GM18870 (cell line): ENCODE measurements at regions not wholly inside any gene's neighbourhood (a gene's known extent, or its start where the extent isn't known, plus 50 kb on each side); places are given as distances from the start of the nearest gene placed in this dataset.
"Not testable (repeated sequence)": the region's sequence is repeated elsewhere in the genome, so short reads cannot be mapped to it uniquely, and the experiment has no call there.

Experiments
- ATAC-seq: cut with Tn5 transposase; IDR thresholded peaks from one replicate; pipeline ENCODE4 v1.9.1; 2021; ENCODE audit warnings: moderate library complexity; ENCODE audit not compliant: unreplicated experiment

DNA sequence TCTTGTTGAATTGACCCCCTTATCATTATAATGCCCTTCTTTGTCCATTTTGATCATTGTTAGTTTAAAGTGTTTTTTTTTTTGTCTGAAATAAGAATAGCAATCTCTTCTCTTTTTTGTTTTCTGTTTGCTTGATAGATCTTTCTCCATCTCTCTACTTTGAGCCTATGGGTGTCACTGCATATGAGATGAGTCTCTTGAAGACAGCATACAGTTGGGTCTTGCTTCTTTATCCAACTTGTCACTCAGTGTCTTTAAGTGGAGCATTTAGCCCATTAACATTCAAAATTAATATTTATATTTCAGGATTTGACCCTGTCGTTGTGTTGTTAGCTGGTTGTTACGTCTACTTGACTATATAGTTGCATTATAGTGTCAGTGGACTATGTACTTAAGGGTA, 135.4 kb downstream of the HMHB1 start:
- no peak for ATAC-seq

DNA sequence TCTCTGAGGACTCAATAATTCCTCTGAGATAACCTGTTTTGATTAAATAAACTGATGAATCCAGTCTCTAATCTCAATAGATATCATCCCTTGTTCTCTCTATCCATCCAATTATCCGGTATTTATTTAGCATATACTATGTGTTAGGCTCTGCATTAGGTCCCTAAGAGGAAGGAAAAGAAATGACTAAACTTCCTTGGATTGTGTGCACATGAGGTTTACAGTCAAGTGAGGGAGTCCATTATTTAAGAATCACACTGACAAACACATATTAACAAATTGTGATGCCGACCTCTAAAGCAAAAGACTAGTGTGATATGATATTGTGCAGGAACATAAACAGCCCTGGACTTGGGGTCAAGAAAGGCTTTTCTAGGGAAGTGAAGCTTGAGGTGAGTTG, 140.8 kb downstream of the HMHB1 start:
- ATAC-seq, result no peak

DNA sequence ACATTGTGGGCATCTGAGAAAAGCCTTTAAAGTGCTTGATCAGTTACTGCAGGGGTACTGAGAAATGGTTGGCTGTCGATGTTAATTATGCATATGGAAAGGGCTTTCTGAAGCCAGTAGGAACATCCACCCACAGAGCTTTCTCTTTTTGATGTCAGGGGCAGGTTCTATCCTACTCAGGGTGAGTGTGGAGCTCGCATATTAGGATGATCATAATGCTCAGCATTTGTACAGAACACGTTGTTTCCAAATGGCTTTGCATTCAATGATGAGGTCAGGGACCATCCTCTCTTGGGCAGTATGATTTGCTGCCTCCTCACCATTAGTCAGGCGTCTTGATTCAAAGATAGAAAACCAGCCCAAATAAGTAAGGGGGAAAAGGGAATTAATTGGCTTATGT, 141.9 kb downstream of the HMHB1 start:
- no peak for ATAC-seq

DNA sequence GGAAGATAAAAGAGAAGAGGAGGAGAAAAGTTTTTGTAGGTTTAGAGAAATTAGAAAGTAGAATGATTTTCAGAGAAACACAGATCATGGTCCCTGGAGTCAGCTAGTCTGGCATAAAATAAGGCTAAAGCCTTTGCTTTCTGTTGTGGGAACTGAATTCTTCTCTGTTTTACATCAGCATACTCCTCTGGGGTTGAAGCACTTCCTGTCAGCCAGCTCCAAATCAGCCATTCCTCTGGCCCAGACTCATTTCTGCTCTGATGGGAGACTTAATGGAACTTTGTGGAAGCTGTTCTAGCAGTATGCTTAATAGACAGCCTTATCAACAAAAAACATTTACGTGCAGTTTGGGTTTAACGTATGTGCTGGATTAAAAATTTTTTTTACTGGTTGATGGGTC, 143.2 kb downstream of the HMHB1 start:
- ATAC-seq, result no peak

DNA sequence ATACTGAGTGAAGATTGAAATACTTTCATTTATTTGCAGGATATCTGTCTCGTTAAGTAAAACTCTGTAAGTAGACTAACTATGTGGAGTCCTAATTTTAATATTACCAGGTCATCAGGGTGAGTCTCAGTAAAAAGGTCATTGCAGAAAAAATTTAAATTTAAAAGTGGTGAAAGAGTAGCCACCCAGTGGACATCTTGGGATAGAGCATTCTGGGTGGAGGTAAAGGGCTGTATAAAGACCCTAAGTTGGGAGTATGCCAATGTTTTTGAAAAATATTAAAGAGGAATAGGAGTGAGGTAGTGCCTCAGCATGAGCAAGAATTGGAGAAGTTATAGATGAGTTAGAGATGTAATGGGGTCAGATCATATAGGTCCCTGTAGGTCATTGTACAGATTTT, 145.5 kb downstream of the HMHB1 start:
- ATAC-seq, result no peak

DNA sequence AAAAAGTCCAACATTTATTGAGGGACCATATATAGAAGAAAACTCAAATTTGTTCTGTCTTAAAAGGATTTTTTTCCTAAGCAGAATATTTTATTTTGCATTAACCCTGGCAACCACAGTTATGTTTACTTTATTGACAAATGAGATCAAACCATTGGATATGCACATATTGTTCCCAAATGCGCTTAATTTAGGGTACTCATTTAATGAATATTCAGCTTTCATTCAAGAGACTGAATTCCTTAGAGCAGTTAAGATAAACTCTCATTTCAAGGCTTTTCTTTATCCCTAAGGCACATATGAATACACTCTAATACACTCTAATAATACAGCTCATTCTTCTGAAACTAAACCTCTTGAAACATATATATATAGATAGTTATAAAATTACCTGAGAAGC, 150.2 kb downstream of the HMHB1 start:
- ATAC-seq, result no peak

DNA sequence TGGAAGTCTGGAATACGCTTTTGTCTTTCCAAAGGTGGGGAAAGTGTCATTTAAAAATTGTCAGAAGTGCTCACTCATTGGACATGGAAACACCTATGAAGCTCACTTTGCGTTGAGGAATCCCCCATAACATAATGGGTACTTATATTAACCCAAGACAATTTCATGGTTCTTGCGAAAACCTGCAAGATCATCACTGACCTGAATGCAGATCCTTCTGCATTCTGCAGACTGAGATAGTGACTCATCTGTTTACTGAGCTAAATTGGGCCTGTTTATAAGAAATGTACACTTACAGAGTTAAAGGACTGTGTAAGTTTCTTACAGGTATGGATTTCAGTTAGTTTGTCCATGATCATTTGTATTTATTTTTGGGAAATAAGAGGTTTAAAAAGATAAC, 153.0 kb downstream of the HMHB1 start:
- no peak for ATAC-seq

DNA sequence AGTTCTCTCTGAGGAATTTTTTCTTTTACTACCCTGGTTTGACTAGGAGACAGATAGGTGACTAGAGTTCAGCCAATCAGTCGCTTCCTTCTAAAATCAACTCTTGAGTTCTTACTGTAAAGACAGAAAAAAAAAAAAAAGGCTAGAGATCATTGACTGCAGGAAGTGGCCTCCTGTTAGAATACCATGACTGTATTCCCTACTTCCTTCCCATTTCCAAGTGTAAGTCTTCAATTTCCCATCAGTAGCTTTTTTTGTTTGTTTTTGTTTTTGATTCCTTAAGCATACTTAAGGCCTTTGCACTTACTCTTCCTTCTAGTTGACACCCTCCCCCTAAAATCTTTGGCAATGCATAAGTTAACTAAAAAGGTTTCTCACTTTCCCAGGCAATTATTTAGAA, 154.3 kb downstream of the HMHB1 start:
- no peak for ATAC-seq

DNA sequence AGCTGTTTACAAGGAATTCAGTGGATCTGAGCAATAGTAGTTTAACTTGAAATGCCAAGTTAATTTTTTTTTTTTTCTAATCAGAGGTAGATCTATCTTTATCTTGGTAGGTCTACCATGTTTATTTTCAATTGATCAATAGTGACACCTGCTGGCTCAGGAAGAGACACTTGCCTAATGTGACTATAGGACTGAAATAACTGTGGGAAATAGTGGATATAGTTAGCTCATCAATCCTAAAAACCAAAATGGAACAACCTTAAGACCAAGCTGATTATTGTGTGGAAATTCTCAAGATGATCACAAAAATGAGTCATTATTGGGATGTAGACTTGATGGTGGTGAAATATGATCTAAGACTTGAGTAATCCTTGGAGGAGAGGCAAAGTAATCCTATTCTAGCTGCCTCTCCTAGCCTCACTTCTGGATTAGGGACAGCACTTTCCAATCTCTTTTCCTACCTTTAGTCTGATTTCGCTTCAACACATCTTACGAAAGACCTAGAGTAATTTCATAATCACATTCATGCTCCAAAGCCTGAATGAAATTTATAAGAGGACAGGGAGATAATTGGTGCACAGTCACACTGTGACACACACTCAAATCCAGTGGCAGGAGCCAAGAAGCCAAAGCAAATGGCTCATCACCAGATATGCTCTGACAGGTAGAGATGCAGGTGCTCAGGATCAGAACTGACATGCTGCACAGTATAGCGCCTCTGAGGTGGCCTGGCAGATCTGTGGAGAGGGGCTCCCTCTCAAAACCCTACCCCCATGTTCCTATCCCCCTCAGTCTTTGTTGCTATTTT, 156.3 kb downstream of the HMHB1 start:
- ATAC-seq, result peak; percentile 64

DNA sequence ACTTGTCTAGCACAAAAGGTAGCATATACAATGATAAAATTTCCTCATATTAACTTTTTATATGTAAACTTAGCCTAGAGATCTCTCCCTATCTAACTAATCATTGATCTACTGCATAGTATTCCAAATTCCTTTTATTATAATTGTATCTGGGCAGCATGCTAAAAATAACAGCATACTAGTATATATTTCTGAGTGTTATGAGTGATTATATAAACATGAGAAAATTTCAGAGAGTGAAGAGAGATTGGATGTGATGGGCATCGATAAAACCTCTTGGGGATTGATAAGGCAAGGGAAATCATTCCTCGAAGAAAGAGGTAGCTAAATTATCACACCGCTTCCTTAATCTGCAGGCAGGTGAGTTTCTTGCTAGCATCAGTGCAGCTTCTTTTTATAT, 158.2 kb downstream of the HMHB1 start:
- ATAC-seq, result no peak

DNA sequence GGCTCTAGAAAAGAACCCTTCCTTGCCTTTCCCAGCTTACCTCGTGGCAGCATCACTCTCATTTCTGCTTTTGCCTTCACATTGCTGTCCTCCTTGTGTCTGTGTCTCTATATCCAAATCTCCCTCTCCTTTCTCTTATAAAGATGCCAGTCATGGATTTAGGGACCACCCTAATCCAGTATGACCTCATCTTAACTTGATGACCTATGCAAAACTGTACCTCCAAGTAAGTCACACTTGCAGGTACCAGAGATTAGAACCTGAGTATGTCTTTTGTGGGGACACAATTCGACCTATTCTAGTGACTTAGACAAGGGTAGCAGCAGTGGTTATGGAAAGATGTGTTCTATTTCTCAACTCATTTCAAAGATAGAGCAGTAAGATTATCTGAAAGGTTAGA, 160.1 kb downstream of the HMHB1 start:
- ATAC-seq, result no peak

DNA sequence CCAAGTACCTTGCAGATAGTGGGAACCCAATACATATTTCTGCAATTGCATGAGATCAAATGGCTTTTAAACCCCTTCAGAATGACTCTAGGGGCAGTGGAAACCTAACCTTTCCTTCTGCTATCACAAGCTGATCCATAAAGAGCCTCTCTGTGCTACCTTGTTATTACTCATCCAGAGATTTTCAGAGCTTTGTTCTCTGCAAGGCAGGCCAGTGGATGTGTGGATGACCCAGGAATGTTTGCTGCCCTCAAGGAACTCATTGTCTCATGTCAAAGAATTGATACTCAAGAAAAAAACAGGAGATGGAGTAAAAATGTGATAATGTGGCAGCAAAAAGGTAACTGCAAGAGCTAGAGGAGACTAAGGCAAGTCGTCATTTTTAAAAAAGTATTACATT, 164.1 kb downstream of the HMHB1 start:
- no peak for ATAC-seq

DNA sequence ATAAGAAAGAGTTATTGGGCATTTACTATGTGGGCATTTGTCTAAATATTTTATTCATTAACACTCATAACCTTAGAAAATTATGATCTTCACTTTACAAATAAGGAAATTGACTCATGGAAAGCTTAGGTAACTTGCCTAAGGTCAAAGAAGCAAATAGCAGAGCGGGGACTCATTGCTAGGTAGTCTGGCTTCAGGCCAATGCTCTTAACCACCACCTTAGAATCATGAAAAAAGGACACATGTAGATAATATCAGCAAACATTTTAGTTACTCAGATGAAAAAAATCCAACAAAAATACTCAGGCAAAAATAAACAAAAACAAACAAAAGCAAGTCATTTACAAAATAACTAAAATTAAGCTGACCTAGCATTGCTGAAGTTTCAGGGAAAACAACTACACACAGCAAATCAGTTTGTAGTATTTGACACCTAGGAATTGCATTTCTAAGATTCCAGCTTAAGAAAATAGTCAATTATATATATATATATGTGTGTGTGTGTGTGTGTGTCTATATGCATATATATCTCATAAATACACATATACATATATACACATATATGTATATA, 166.0 kb downstream of the HMHB1 start:
- no peak for ATAC-seq

DNA sequence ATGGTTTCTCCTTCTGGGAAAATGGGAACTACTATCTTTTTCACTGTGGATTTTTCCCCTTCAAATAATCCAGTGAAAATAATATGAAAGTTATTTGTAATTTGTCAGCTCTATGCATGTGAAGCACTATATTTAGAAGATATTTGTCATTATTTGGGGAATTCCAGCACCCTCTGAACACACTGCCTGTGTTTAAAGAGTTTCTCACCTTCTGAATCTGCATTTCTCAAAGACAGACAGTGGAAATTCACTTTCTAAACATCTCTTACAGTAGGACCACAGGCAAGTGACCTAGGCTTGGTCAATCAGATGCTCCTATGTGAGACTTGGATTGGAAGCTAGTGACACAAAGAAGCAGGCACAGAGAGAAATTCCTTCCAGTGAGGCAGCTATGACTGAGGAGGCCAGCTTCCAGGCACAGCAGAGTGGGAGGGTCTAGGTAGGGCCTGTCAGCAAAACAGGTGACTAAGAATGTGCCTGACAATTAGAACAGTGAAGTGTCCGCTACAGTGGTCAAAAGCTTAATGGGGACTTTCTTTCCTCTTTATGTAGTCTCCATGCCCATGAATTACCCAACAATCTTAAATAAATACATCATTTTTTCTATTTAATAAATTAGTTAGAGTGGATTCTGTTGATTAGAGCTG, 167.2 kb downstream of the HMHB1 start:
- ATAC-seq, result peak; percentile 81

DNA sequence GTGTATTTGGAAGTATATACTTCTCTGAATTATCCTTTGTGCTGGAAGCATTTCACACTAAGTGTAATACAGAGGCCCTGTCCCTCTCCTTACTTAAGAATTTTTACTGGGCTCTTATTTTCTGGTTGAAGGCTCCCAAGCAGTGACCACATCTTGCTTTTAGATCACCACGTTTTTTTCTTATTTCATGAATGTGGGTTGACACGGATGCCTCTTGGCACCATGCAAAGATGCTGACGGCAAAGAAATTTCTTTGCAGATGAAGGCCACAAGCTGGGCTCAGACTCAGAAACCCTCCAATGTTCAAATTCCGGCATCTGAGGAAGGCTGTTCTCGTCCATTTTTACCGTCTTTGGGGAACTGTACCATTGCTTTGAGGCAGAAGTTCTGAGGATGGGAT, 168.5 kb downstream of the HMHB1 start:
- ATAC-seq, result no peak

DNA sequence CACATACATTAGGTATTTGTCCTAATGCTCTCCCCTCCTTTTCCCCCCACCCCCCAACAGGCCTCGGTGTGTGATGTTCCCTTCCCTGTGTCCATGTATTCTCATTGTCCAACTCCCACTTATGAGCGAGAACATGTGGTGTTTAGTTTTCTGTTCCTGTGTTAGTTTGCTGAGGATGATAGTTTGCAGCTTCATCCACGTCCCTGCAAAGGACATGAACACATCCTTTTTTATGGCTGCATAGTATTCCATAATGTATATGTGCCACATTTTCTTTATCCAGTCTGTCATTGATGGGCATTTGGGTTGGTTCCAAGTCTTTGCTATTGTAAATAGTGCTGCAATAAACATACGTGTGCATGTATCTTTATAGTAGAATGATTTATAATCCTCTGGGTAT, 171.0 kb downstream of the HMHB1 start:
- not testable (repeated sequence) for ATAC-seq

DNA sequence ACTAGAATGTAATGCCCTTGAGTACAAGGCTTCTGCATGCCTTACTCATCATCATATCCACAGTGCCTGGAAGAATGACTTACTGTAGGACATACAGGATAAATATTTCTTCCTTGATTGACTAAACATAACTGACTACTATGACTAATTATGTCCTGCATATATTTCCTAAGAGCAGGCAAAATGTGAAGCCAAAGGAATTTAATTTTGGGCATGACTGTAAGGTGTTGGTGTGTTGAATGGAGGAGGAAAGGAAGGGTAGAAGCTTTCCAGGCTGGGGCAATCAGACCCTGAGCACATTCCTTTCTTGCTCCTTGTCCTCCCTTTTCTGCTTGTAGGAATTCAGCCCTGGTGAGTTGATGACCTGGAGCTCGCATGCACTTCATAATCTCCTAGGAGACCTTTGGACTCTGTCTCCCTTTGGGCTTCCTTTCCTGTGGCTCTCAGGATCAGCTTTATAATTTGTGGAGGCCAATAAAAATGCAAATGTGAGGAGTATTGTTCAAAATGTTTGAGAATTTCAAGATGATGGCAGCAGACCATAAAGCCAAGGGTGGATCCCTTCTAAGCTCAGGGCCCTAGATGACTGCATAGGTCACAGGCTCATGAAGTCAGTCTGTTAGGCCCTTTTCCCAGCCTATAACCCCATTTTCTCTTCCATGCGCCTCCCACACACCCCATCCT, 174.0 kb downstream of the HMHB1 start:
- ATAC-seq, result no peak

DNA sequence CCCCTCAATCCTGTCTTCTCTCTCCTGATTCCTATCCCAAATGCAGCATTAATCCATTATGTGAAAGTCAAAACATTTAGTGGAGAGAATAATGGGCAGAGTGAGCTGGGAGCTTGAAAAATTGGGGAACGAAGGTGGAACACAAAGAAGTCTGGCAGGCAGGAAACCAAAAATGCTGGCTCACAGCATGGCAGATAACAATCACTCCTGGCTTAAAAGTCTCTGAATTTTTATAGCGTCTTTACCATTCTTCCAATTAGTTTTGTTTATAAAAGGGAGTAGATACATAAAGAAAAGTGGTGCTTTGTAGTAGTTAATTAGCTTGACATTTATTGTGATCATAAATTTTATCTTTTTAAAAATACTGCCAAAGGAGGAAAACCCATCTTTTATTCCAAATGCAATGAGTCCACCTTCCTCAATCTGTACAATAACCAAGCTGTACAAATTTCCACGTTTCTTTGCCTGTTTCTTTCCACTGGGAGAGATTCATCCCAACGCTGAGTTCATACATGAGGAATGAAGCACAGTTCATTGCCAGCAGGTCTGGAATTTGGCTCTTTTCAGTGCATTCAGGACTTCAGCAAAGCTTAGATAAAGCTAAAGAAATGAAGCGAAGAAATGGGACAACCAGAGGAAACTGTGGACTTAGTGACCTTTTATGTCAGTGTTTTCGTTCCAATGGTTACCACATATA, 174.7 kb downstream of the HMHB1 start:
- ATAC-seq, result no peak

DNA sequence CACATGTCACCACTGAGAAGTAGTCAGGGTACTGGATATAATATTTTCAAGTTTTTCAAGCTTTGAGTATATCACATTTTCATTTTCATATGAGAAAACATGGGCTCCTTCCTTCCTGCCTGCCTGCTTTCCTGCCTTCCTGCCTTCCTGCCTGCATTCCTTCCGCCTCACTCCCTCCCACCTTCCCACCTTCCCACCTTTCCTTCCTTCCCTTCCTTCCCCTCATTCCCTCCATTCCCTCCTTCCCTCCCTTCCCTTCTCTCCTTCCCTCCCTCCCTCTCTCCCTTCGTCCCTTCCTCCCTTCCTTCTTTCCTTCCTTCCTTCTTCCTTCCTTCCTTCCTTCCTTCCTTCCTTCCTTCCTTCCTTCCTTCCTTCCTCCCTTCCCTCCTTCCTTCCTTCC, 175.3 kb downstream of the HMHB1 start:
- ATAC-seq, result no peak

DNA sequence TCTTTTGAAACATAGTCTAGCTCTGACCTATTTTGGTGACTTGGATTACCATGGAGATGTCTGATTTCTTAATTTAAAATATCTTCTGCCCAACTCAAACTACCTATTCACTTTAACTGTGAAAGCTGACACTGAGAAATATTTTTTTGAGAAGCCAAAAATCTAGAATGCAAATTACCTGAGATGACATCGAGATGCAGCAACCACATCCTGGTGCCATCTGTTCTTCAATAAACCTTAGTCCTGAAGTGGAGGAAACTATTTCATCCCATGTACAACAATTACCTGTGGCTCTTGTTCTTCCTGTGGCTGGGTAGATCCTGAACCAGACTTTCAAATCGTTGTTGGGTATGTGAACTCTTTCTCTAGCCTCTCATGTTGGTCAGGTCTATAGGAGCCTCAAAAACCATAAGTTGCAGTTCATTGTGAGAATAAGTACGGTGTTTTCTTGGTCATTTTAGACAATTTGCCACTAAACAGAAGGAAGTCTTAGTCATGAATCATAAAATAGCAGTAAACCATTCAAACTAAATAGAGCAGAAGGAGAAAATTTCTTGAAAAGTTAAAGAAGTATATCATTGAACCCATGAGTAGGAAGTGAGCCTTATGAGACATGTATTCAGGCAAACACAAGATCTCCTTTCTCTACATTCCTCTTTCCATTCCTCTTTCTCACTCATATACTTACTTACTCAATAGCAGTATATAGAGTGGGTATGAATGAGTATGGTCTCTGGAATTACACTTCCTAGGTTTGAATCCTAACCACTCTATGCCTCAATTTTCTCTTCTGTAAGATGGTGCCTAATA, 176.0 kb downstream of the HMHB1 start:
- no peak for ATAC-seq
